RKO (cell line): ENCODE measurements at regions not wholly inside any gene's neighbourhood (a gene's known extent, or its start where the extent isn't known, plus 50 kb on each side); places are given as distances from the start of the nearest gene placed in this dataset.
A peak's percentile ranks its signal among the peaks of the same experiment; 100 is the strongest.

ENCODE experiments used
- DNase-seq: peaks from one replicate; pipeline ENCODE4 v3.0.0-alpha.2; 2016; ENCODE audit warnings: low spot score

DNA sequence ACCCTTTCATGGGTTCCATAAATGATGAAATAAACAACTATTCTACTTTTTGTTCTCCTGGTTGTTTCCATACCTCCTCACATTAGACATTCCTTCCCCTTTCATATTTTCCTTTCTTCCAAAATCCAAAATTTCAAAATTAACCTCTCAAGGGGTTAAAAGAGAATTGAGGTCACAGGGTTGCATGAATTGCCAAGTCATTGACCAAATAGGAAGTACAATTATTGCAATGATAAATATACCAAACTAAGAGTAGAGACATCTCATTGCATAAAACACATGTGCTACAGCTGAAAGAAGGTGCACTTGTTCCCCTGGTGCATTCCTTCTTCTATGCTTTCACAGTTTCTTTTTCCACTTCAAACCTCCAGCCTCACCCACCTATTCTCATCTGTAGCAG, 136.1 kb downstream of the KCTD12 start:
- DNase-seq = no peak

- no peak for DNase-seq
Observed at GRCh38 chr13:76745261-76746200, 140.7 kb downstream of the KCTD12 start.

GRCh38 chr13:76741624-76742023, 144.6 kb downstream of the KCTD12 start:
- DNase-seq = no peak

GRCh38 chr13:76741046-76741445, 145.2 kb downstream of the KCTD12 start:
- no peak for DNase-seq

DNA sequence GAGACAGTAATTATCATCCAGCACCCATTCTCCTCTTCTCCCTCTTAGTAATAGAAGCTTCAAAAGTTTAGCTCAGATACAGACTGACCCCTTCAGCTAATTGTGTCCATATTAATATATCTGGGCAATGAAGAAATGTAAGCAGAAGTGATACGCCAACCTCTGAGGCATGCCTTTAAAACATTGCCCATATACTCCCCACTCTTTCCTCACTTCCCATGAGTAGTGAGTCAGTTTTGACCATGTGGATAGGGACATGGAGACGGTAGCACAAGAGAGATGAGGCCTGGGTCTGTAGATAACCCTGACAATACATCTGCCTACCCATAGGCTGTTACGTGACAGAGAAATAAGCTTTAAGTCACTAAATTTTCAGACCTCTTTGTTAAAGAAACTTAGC, 147.6 kb downstream of the KCTD12 start:
- DNase-seq = no peak

DNA sequence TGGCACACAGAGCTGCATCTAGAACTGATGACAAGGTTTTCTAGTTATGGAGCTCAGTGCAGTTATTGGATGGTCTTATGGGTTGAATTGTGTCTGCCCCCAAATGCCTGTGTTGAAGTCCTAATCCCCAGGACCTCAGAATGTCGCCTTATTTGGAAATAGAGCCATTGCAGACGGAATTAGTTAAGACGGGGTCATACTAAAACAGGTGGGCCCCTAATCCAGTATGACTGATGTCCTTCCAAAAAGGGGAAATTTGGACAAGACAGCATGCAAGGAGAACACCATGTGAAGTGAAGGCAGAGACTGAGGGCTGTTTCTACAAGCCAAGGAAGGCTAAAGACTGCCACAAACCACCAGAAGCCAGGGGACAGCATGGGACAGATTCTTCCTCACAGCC, 148.7 kb downstream of the KCTD12 start:
- DNase-seq = no peak

- no peak for DNase-seq
Observed at GRCh38 chr13:76735641-76736040, 150.6 kb downstream of the KCTD12 start.

DNA sequence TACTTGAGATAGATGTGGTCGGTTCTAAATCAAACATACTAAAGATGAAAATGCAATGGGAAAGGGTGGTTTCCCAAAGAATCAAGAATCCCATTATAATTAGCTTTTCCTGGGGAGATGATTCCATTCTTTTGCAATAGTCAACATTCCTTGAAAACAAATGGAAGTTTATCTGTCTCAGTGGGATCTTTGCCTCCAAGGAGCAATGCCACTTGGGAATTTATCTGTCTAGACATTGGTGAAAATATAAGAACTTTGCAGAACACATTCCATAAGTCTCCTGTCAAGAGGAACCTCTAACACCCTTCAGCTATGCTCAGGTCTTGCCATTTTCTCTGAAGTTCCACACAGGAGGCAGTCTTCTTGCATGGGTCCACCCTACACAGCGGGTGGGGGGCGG, 152.5 kb downstream of the KCTD12 start:
- no peak for DNase-seq

GRCh38 chr13:76732367-76732766, 153.8 kb downstream of the KCTD12 start:
- no peak for DNase-seq

- DNase-seq = no peak
Observed at GRCh38 chr13:76730220-76730619, 156.0 kb downstream of the KCTD12 start.

DNA sequence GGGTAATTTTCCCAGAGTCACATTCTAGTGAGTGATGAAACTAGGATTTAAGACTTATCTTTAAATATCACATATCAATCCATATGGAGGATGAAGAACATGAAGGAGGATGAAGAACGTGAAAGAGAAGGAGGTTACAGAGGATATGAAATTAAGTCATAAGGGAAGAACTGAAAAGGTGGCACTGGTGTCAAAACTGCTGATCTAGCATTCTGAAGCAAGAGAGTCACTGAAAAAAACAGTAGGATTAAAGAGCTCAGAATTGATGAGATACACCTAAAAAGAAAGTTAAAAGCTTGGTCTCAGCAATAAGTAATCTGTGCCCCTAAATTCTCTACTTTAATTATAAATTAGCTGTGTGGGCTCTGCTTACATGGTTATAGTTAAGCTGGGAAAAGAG, 156.5 kb downstream of the KCTD12 start:
- DNase-seq = no peak

DNA sequence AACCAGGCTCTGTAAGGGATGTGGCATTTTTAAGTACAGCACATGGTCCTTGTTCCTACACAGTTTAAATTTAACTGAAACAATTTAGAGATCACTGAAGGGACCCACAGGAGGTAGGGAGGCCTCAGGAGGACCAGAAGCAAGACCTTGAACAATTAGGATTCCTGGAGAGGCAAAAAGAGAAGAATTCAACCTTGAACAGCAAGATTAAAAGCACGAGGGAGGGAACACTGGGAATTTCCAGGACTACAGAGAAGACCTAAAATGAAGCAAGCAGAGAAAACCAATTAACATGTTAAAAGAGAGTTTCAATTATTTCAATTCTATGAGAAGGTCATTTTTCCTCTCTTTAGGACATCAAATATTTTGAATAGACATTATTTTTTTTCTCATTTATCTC, 160.3 kb downstream of the KCTD12 start:
- DNase-seq = no peak

DNA sequence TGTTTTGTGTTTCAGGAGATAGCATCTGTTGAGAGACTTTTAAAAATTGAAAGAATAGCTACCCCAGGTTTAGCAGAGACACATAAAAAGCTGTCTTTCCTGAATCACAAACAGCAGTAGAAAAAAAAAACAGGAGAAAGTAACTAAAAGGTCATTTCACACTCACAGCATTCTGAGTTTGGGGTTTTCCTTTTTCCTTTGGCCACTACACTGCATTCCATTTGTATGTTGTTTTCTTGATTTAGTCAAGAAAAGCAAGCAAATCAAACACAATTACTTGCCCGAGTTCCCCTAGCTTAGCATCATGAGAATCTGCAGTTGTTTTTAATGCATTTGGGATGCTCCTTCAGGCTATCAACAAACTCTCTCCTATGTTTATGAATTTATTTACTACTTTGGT, 161.0 kb downstream of the KCTD12 start:
- no peak for DNase-seq

DNA sequence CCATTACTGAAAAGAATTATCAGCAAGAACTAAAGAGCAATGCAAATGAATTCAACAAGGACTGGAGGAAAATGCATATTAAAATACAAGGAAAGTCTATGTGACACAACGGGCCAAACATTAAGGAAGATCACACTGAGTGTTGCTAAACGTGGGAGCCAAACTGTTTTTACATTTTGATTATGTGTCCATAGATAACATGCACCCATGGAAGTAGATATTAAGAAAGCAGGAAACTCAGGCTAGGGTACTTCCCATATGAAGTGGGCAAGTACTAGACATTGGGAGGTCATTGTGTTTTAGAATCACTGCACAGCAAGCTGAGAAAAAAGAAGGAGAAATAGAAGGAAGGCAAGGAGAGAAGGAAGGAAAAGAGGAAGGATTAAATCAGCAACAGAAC, 161.8 kb downstream of the KCTD12 start:
- DNase-seq = no peak

DNA sequence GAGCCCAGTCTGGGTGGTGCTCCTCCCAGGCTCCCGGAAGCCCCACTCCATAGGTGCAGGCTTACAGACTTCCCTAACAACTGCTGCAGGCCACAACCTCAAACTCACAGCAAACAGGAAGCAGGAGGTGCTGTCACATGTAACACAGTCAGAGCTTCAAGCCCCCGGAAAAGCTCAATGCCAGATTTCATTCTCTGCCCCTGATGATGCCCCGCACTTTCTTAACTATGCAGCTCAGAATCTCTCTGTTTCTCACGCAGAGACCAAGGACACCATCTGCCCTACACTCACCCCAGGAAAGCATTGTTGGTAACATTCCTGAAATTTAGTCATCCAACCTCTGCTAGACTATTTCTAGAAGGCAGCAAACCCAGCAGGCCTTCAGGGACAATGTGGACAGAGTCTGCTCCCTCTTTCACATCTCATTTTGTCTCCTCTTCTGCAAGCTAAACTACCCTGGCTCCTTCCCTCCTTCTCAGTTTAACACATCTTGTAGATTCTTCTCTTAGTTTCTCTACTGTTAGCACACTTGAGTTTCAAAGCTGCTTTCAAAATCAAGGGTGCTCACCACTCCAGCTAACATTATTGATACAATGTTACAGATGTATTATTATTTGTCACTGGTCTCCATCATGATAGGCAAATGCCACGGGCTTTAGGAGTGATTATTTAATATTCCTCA, 162.5 kb downstream of the KCTD12 start:
- peak; percentile 5 for DNase-seq

DNA sequence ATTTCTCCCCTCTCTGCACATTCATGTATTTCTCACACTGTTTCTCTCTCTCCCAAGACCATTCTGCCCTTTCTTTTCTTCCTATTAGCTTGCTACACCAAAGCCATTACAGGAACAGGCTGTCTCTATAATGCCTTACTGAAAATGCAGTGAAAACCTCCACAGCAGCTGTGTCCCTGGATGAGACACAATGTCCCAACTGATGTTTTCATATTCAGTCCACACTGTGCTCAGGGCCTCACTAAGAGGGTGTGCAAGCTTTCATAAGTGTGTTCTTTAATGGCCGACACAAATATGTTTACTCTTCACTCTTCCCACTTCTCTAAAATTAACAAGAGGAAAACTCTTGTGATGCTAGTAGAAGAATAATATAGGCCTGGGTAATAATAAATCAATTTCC, 163.4 kb downstream of the KCTD12 start:
- DNase-seq = no peak

- DNase-seq = no peak
Observed at GRCh38 chr13:76720821-76721220, 165.4 kb downstream of the KCTD12 start.

DNA sequence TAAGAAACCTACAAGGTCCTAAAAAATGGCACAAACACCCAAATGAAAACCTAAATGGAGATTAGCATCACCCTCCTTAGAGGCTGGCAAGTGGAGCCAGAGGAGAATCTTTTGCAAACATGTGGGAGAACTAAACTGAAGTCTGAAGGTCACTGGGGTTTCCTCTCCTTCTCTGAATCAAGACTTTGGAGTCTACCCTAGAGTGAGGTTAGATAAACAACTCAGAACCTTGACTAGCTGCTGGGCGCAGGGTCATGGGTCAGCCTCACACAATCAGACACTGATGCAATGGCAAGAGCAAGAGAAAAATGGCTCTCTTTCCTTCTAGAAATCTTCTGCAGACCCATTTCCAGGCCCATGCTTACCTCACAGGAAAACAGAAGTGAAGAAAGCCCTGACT, 165.8 kb downstream of the KCTD12 start:
- no peak for DNase-seq

DNA sequence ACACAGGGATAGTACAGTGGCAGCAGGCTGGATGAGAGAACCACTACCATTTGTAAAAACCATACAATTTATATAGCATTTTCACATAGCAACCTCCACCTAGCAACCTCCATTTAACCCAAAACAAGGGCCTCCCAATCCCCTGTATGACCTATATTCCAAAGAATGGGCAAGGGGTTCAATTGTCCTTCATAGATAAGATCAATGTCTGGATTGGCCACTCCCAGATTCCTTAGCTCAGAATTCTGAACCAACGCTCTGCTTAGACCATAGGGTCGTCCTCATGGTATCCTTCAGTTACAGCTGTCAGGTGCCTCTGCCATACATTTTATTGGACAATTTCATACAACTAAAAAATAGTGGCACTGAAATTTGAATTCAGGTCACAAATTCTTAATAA, 166.2 kb downstream of the KCTD12 start:
- no peak for DNase-seq

DNA sequence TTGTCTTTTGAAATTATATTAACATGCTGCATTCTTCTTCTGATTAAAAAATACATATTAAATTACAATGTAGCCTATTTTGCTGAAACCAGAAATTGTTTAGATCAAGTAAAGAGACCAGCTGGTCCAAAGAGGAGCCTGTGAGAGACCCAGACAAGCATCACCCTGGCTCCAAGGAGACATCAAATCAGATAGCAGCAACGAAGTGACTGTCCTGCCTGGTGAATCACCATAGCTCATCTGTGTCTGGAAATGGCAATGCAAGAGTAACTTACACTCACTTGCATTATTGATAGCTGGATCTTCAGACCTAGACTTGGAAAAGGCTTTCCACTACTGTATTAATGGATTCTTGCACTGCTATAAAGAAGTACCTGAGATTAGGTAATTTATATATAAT, 169.1 kb downstream of the KCTD12 start:
- peak; percentile 33 for DNase-seq

DNA sequence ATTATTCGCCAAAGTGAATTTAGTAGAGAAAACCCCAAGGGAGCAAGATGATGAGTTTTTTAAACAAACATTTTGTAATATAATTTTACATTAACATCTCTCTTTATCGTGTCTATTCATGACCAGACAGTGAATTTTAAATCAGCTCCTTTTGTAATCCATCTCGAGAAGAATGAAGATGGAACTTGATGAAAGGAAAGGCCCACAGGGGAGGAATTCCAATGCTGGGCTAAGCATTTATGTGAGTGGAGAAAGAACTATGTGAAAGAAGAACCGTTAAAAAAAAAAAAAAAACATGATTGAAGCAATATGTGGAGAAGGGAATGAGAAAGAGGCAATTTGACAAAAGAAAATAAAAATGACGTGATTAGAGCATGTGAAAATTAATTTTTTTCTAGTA, 170.6 kb downstream of the KCTD12 start:
- no peak for DNase-seq

DNA sequence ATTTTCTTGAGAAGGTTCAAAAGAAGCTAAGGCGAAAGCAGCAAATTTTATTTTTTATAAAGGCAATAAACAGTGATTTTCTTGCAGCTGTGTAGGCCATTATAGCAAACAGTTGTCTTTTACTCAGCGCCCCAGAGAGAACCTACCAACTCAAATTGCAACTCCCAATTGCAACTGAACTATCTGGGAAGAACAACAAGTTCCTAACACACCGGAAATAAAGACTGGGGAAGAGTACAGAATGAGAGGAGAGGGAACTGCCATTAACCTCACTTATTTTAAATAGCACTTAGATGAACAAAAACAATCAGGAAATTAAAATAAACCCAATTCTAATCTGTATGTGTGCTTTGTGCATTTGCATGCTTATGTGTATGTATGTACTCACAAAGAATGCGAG, 171.1 kb downstream of the KCTD12 start:
- no peak for DNase-seq

DNA sequence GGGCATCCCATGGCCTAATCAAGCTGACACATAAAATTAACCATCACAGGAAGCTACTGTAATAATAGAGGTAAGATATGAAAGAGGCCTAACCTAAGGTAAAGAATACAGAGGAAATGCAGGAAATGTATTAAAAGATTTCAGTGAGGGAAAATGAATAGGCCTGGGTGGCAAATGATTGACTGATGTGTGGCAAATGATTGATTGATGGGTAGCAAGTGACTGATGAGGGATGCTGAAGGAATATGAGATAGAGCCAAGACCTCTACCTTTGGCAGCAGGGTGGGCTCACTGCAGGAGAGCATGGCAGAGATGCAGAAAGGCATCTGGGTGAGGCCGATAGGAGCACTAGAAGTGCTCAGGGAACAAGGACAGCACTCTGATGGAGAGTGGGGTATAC, 172.9 kb downstream of the KCTD12 start:
- no peak for DNase-seq
